NCI-H82 treated with DMSO at 0.1 percent for 48 hours (cell line): ENCODE measurements at regions not wholly inside any gene's neighbourhood (a gene's known extent, or its start where the extent isn't known, plus 50 kb on each side); places are given as distances from the start of the nearest gene placed in this dataset.
A peak's percentile ranks its signal among the peaks of the same experiment; 100 is the strongest.

Experiments used
- DNase-seq: peaks from one replicate; lab custom pipeline; 2025; ENCODE audit not compliant: unreplicated experiment; lab: John Stamatoyannopoulos, UW

GRCh38 chr14:83470959-83471695 is 1937.5 kb upstream of the SEL1L start:
- DNase-seq = no peak

- no peak for DNase-seq
These were observed 1940.0 kb upstream of the SEL1L start for GRCh38 chr14:83473416-83474235.

GRCh38 chr14:83478741-83479140 is 1945.1 kb upstream of the SEL1L start:
- DNase-seq = no peak

- no peak for DNase-seq
These were observed 1949.4 kb upstream of the SEL1L start for GRCh38 chr14:83483063-83483462.

GRCh38 chr14:83485591-83485990 is 1951.9 kb upstream of the SEL1L start:
- no peak for DNase-seq

- DNase-seq = no peak
These were observed 1957.4 kb upstream of the SEL1L start for GRCh38 chr14:83491091-83491490.

GRCh38 chr14:83520837-83521236 is 1987.2 kb upstream of the SEL1L start:
- DNase-seq = no peak

- DNase-seq = no peak
These were observed 1995.9 kb upstream of the SEL1L start for GRCh38 chr14:83529531-83529930.

GRCh38 chr14:83533734-83534133 is 1996.2 kb upstream of the FLRT2 start:
- DNase-seq = no peak

- DNase-seq = no peak
These were observed 1994.9 kb upstream of the FLRT2 start for GRCh38 chr14:83534995-83535394.

GRCh38 chr14:83535444-83535843 is 1994.5 kb upstream of the FLRT2 start:
- DNase-seq = no peak

GRCh38 chr14:83541147-83541546 is 1988.8 kb upstream of the FLRT2 start:
- no peak for DNase-seq

- DNase-seq = no peak
These were observed 1981.7 kb upstream of the FLRT2 start for GRCh38 chr14:83548061-83548839.

- DNase-seq = peak; percentile 27
These were observed 1973.9 kb upstream of the FLRT2 start for GRCh38 chr14:83556065-83556464.

GRCh38 chr14:83556746-83557453 is 1973.0 kb upstream of the FLRT2 start:
- no peak for DNase-seq

- no peak for DNase-seq
These were observed 1971.0 kb upstream of the FLRT2 start for GRCh38 chr14:83558946-83559345.

- no peak for DNase-seq
These were observed 1970.2 kb upstream of the FLRT2 start for GRCh38 chr14:83559721-83560120.

GRCh38 chr14:83561261-83561660 is 1968.7 kb upstream of the FLRT2 start:
- no peak for DNase-seq

- no peak for DNase-seq
These were observed 1963.4 kb upstream of the FLRT2 start for GRCh38 chr14:83566567-83566966.

- DNase-seq = no peak
These were observed 1961.8 kb upstream of the FLRT2 start for GRCh38 chr14:83568141-83568540.

GRCh38 chr14:83575301-83575700 is 1954.6 kb upstream of the FLRT2 start:
- peak; percentile 41 for DNase-seq
